Stimulated activated memory B cell treated with anti-CD40 and anti-IgM and Interleukin-4, amounts not matched to agents 10 μg/mL and 1 μg/mL and 100 μg/mL, for 72 hours (primary cell): ENCODE measurements at regions not wholly inside any gene's neighbourhood (a gene's known extent, or its start where the extent isn't known, plus 50 kb on each side); places are given as distances from the start of the nearest gene placed in this dataset.

Experiments
- ATAC-seq: fragments of 150-1000 bp; cut with Tn5 transposase; 2 replicates; pipeline ENCODE4 v1.10.0; 2021
- H3K27ac Mint-ChIP-seq: one replicate; pipeline ENCODE4 v1.8.0; 2022; ENCODE audit warnings: mild to moderate bottlenecking, mixed read lengths
- H3K27me3 Mint-ChIP-seq: one replicate; pipeline ENCODE4 v1.8.0; 2022; ENCODE audit warnings: mixed read lengths
- H3K36me3 Mint-ChIP-seq: one replicate; pipeline ENCODE4 v1.8.0; 2022; ENCODE audit warnings: mixed read lengths
- H3K4me1 Mint-ChIP-seq: one replicate; pipeline ENCODE4 v1.8.0; 2022; ENCODE audit warnings: mixed read lengths
- H3K4me3 Mint-ChIP-seq: one replicate; pipeline ENCODE4 v1.8.0; 2022; ENCODE audit warnings: mild to moderate bottlenecking, moderate library complexity, mixed read lengths
- H3K9me3 Mint-ChIP-seq: one replicate; pipeline ENCODE4 v1.8.0; 2022; ENCODE audit warnings: mixed read lengths

- no peaks in the 10 kb centered on the region for H3K36me3 Mint-ChIP-seq
- no peak overlapping the region for H3K27ac Mint-ChIP-seq
- ATAC-seq: no peak
- H3K9me3 Mint-ChIP-seq: no peaks in the 10 kb centered on the region
- no peak overlapping the region for H3K4me3 Mint-ChIP-seq
- peaks cover 6% of the 10 kb centered on the region for H3K27me3 Mint-ChIP-seq
- no peaks in the 10 kb centered on the region for H3K4me1 Mint-ChIP-seq
These were observed 156.3 kb downstream of the EMX2 start for GRCh38 chr10:117698809-117699208.

GRCh38 chr10:117699436-117700075 lies 157.0 kb downstream of the EMX2 start:
- Mint-ChIP-seq H3K4me3 (no peak overlapping the region), H3K9me3 (no peaks in the 10 kb centered on the region), H3K36me3 (no peaks in the 10 kb centered on the region), H3K27me3 (peaks cover 6% of the 10 kb centered on the region), H3K4me1 (no peaks in the 10 kb centered on the region), H3K27ac (no peak overlapping the region)
- ATAC-seq: no peak

- Mint-ChIP-seq H3K36me3 (no peaks in the 10 kb centered on the region), H3K4me1 (no peaks in the 10 kb centered on the region), H3K27me3 (peaks cover 16% of the 10 kb centered on the region), H3K9me3 (peaks cover 3% of the 10 kb centered on the region), H3K4me3 (no peak overlapping the region), H3K27ac (no peak overlapping the region)
- ATAC-seq: no peak
These were observed 167.7 kb downstream of the EMX2 start for GRCh38 chr10:117710181-117710798.

- H3K36me3 Mint-ChIP-seq: no peaks in the 10 kb centered on the region
- H3K27me3 Mint-ChIP-seq: peaks cover 18% of the 10 kb centered on the region
- no peak overlapping the region for H3K27ac Mint-ChIP-seq
- no peaks in the 10 kb centered on the region for H3K4me1 Mint-ChIP-seq
- ATAC-seq: no peak
- no peak overlapping the region for H3K4me3 Mint-ChIP-seq
- peaks cover 5% of the 10 kb centered on the region for H3K9me3 Mint-ChIP-seq
These were observed 174.3 kb downstream of the EMX2 start for GRCh38 chr10:117716889-117717288.

GRCh38 chr10:117718986-117719920 lies 176.7 kb downstream of the EMX2 start:
- H3K36me3 Mint-ChIP-seq: no peaks in the 10 kb centered on the region
- H3K27ac Mint-ChIP-seq: no peak overlapping the region
- H3K4me3 Mint-ChIP-seq: no peak overlapping the region
- no peak for ATAC-seq
- H3K27me3 Mint-ChIP-seq: peaks cover 9% of the 10 kb centered on the region
- no peaks in the 10 kb centered on the region for H3K4me1 Mint-ChIP-seq
- H3K9me3 Mint-ChIP-seq: peaks cover 2% of the 10 kb centered on the region

- H3K4me3 Mint-ChIP-seq: no peak overlapping the region
These were observed 178.6 kb downstream of the EMX2 start for GRCh38 chr10:117720931-117721835.

GRCh38 chr10:117721873-117722272 lies 179.3 kb downstream of the EMX2 start:
- Mint-ChIP-seq H3K4me1 (no peaks in the 10 kb centered on the region), H3K27me3 (peaks cover 9% of the 10 kb centered on the region), H3K27ac (no peak overlapping the region), H3K36me3 (no peaks in the 10 kb centered on the region), H3K4me3 (no peak overlapping the region), H3K9me3 (no peaks in the 10 kb centered on the region)
- no peak for ATAC-seq

More at GRCh38 chr10:117720931-117721835, 178.6 kb downstream of the EMX2 start:
- peaks cover 9% of the 10 kb centered on the region for H3K27me3 Mint-ChIP-seq
- no peaks in the 10 kb centered on the region for H3K9me3 Mint-ChIP-seq
- no peaks in the 10 kb centered on the region for H3K36me3 Mint-ChIP-seq
- no peaks in the 10 kb centered on the region for H3K4me1 Mint-ChIP-seq
- ATAC-seq: no peak
- H3K27ac Mint-ChIP-seq: no peak overlapping the region

- no peaks in the 10 kb centered on the region for H3K9me3 Mint-ChIP-seq
- peaks cover 9% of the 10 kb centered on the region for H3K27me3 Mint-ChIP-seq
- no peaks in the 10 kb centered on the region for H3K4me1 Mint-ChIP-seq
- H3K4me3 Mint-ChIP-seq: no peak overlapping the region
- no peaks in the 10 kb centered on the region for H3K36me3 Mint-ChIP-seq
- H3K27ac Mint-ChIP-seq: no peak overlapping the region
- no peak for ATAC-seq
These were observed 180.8 kb downstream of the EMX2 start for GRCh38 chr10:117723343-117723742.

- ATAC-seq: no peak
- Mint-ChIP-seq H3K27me3 (peaks cover 12% of the 10 kb centered on the region), H3K27ac (no peak overlapping the region), H3K4me1 (no peaks in the 10 kb centered on the region), H3K4me3 (no peak overlapping the region), H3K36me3 (no peaks in the 10 kb centered on the region), H3K9me3 (no peaks in the 10 kb centered on the region)
These were observed 183.4 kb downstream of the EMX2 start for GRCh38 chr10:117725993-117726392.

- H3K4me1 Mint-ChIP-seq: no peaks in the 10 kb centered on the region
- H3K9me3 Mint-ChIP-seq: no peaks in the 10 kb centered on the region
- H3K27me3 Mint-ChIP-seq: peaks cover 7% of the 10 kb centered on the region
- no peak for ATAC-seq
- H3K27ac Mint-ChIP-seq: no peak overlapping the region
- H3K36me3 Mint-ChIP-seq: no peaks in the 10 kb centered on the region
- H3K4me3 Mint-ChIP-seq: no peak overlapping the region
These were observed 184.2 kb downstream of the EMX2 start for GRCh38 chr10:117726596-117727295.

GRCh38 chr10:117727421-117727820 lies 184.9 kb downstream of the EMX2 start:
- H3K4me1 Mint-ChIP-seq: no peaks in the 10 kb centered on the region
- peaks cover 7% of the 10 kb centered on the region for H3K27me3 Mint-ChIP-seq
- H3K27ac Mint-ChIP-seq: no peak overlapping the region

GRCh38 chr10:117728087-117728486 lies 185.5 kb downstream of the EMX2 start:
- Mint-ChIP-seq H3K9me3 (no peaks in the 10 kb centered on the region), H3K27ac (no peak overlapping the region), H3K4me1 (no peaks in the 10 kb centered on the region), H3K27me3 (peaks cover 7% of the 10 kb centered on the region), H3K4me3 (no peak overlapping the region), H3K36me3 (no peaks in the 10 kb centered on the region)
- no peak for ATAC-seq

More at GRCh38 chr10:117727421-117727820, 184.9 kb downstream of the EMX2 start:
- Mint-ChIP-seq H3K4me3 (no peak overlapping the region), H3K9me3 (no peaks in the 10 kb centered on the region), H3K36me3 (no peaks in the 10 kb centered on the region)
- ATAC-seq: no peak

- H3K4me3 Mint-ChIP-seq: no peak overlapping the region
- H3K27ac Mint-ChIP-seq: no peak overlapping the region
- no peaks in the 10 kb centered on the region for H3K9me3 Mint-ChIP-seq
- no peaks in the 10 kb centered on the region for H3K4me1 Mint-ChIP-seq
- no peaks in the 10 kb centered on the region for H3K36me3 Mint-ChIP-seq
- peaks cover 7% of the 10 kb centered on the region for H3K27me3 Mint-ChIP-seq
- ATAC-seq: no peak
These were observed 186.6 kb downstream of the EMX2 start for GRCh38 chr10:117729156-117729555.

- H3K36me3 Mint-ChIP-seq: no peaks in the 10 kb centered on the region
- H3K27me3 Mint-ChIP-seq: peaks cover 21% of the 10 kb centered on the region
- H3K9me3 Mint-ChIP-seq: no peaks in the 10 kb centered on the region
- no peak overlapping the region for H3K4me3 Mint-ChIP-seq
- no peaks in the 10 kb centered on the region for H3K4me1 Mint-ChIP-seq
- no peak overlapping the region for H3K27ac Mint-ChIP-seq
- no peak for ATAC-seq
These were observed 188.7 kb downstream of the EMX2 start for GRCh38 chr10:117731121-117731791.
